Uterus (tissue), 3 donors: ENCODE measurements at regions not wholly inside any gene's neighbourhood (a gene's known extent, or its start where the extent isn't known, plus 50 kb on each side); places are given as distances from the start of the nearest gene placed in this dataset.

ENCODE experiments used
- DNase-seq, 2 donors: peaks; one replicate each; pipeline ENCODE4 v3.0.0-alpha.2; 2019 to 2020
- H3K27ac ChIP-seq, 2 donors: fragments of 200-600 bp; sonication (generic); 1 replicate in 1 of 2; 2 replicates in 1 of 2; pipeline ENCODE4 v1.5.1; 2016 to 2018
- H3K27me3 ChIP-seq, 2 donors: fragments of 200-600 bp; sonication (generic); one replicate each; pipeline ENCODE4 v1.5.1; 2018 to 2019; ENCODE audit warnings: control low read depth in 1 of 2
- H3K36me3 ChIP-seq, 2 donors: fragments of 200-600 bp; sonication (generic); one replicate each; pipeline ENCODE4 v1.5.1; 2019; ENCODE audit warnings: control low read depth in 1 of 2
- H3K4me1 ChIP-seq, 2 donors: fragments of 200-600 bp; sonication (generic); one replicate each; pipeline ENCODE4 v1.5.1; 2018 to 2019; ENCODE audit warnings: control low read depth in 1 of 2
- H3K4me3 ChIP-seq, 2 donors: fragments of 200-600 bp; sonication (generic); 1 replicate in 1 of 2; 2 replicates in 1 of 2; pipeline ENCODE4 v1.5.1; 2018 to 2019; ENCODE audit warnings: mild to moderate bottlenecking in 1 of 2
- H3K9me3 ChIP-seq, 2 donors: fragments of 200-600 bp; sonication (generic); one replicate each; pipeline ENCODE4 v1.5.1; 2019; ENCODE audit warnings: control low read depth in 1 of 2
- POLR2A ChIP-seq, 2 donors: fragments of 450-650 bp; IDR thresholded peaks; one replicate each; pipeline ENCODE4 v1.6.1; 2016; ENCODE audit warnings: antibody characterized with exemption in 2 of 2, mild to moderate bottlenecking in 1 of 2, moderate library complexity in 1 of 2
- intact Hi-C: fragments of 100-400 bp; cut with DNase I; formaldehyde crosslinking; loops from one replicate; pipeline ENCODE4 v1.15.1; 2023; ENCODE audit warnings: low total_unique reads
- TF ChIP-seq, protein P1 (sequence below), 4 experiments: fragments of 200-600 bp in 2 of 4; fragments of 450-650 bp in 2 of 4; sonication (generic) in 2 of 4; IDR thresholded peaks; one replicate each; pipeline ENCODE4 v1.5.1; 2016 to 2019; ENCODE audit warnings: antibody characterized with exemption in 4 of 4, mild to moderate bottlenecking in 2 of 4, moderate library complexity in 1 of 4
- donor health status: DM: yes; HTN: yes; CAD: no.

DNA sequence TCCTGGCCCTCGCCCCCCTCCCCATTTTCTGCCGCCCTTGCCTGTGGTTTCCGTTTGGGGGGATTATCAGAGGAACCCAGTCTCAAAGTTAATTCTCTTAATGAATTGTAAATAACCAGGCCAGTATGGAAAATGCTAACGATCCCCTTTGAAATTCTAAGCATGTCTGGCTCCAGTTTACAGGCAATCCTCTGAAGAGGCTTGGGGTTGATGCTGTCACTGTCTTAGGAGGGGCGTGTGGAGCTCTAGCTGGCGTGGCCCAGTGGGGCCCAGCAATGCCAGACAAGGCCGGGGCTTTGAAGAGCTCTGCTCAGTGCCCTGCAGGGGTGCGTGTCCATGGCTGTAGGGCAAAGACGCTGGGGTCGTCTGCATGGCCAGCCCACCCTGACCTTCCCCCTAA, 164.6 kb downstream of the CYLD start:
- no peaks in the 10 kb centered on the region for H3K36me3 ChIP-seq
- TF ChIP-seq, protein P1, sequence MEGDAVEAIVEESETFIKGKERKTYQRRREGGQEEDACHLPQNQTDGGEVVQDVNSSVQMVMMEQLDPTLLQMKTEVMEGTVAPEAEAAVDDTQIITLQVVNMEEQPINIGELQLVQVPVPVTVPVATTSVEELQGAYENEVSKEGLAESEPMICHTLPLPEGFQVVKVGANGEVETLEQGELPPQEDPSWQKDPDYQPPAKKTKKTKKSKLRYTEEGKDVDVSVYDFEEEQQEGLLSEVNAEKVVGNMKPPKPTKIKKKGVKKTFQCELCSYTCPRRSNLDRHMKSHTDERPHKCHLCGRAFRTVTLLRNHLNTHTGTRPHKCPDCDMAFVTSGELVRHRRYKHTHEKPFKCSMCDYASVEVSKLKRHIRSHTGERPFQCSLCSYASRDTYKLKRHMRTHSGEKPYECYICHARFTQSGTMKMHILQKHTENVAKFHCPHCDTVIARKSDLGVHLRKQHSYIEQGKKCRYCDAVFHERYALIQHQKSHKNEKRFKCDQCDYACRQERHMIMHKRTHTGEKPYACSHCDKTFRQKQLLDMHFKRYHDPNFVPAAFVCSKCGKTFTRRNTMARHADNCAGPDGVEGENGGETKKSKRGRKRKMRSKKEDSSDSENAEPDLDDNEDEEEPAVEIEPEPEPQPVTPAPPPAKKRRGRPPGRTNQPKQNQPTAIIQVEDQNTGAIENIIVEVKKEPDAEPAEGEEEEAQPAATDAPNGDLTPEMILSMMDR (IDR thresholded peaks at IDR 0.05), result no peak
- TF ChIP-seq POLR2A (IDR thresholded peaks at IDR 0.05), result no peak
- DNase-seq, result no peak
- no peaks in the 10 kb centered on the region for H3K9me3 ChIP-seq
- H3K4me1 ChIP-seq, result no peaks in the 10 kb centered on the region
- intact Hi-C loops, result no loop called here
- no peaks in the 10 kb centered on the region for H3K27me3 ChIP-seq
- H3K4me3 ChIP-seq, result no peak overlapping the region
- no peak overlapping the region for H3K27ac ChIP-seq

DNA sequence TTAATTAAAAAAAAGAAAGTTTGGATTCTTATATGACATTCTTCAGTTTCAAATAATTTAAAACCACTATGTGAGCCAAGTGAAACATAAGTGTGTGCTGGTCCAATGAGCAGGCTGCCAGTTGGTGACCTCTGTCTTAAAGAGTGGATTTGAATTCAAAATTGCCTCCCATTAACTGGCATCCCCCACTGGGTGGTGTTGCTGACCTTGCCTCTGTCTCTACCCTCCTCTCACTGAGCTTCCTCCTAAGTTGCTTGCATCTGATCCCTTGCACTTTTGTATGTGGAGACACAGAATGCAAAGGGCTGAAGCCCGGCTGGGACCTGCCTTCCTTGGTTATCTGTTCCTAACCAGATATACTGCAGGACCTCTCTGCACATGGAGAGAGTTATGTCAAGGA, 160.6 kb downstream of the CYLD start:
- TF ChIP-seq POLR2A (IDR thresholded peaks at IDR 0.05), result no peak
- TF ChIP-seq, protein P1 (IDR thresholded peaks at IDR 0.05), result no peak
- H3K27ac ChIP-seq, result no peak overlapping the region
- DNase-seq, result no peak
- H3K9me3 ChIP-seq, result no peaks in the 10 kb centered on the region
- H3K4me1 ChIP-seq, result no peaks in the 10 kb centered on the region
- H3K36me3 ChIP-seq, result no peaks in the 10 kb centered on the region
- intact Hi-C loops, result no loop called here
- no peak overlapping the region for H3K4me3 ChIP-seq
- H3K27me3 ChIP-seq, result no peaks in the 10 kb centered on the region

DNA sequence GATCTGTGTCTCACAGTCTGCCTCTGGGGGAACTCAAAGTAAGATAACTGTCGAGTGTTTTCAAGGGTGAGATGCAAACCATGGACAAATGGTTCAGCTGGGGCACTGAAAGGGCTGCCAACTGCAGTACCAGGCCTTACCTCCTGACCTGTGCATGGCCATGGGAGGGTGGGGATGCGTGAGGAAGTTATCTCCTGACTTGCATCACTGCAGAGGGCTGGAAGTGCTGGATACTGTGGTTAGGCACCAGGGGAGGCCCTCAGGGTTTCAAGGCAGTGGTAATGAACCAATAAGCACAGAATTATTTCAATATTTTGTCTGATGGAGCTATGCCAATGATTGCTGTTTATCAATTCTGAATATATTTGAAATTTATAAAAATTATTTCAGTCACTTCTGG, 159.2 kb downstream of the CYLD start:
- intact Hi-C loops, result no loop called here
- TF ChIP-seq POLR2A (IDR thresholded peaks at IDR 0.05), result no peak
- TF ChIP-seq, protein P1 (IDR thresholded peaks at IDR 0.05), result no peak

DNA sequence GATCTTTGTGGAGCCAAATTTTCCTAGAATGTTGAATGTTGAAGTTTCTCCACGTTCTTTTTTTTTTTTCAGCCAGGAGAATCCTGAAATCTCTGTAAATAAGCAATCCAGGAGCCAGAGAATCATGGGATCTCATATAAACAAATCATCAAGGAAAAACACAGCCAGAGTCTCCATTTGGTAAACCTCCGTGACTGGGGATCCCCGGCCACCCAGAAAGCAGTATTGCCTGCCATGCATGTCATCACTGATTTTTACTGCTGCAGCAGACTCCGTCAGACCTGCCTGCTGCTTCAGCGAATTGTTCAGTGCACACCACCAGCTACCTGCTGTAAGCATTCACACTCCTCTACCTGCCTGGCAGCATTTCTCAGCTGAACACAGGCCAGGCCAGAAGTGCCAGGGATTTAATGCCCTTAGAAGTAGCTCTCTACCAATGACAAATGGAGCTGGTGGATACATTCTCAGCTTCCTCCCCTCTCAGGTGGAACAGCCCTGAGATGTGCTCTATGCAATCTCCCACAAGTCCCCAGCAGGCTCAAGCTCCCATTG, 158.6 kb downstream of the CYLD start:
- H3K4me3 ChIP-seq, result no peak overlapping the region
- DNase-seq, result no peak
- no peak overlapping the region for H3K27ac ChIP-seq
- no peak for TF ChIP-seq POLR2A (IDR thresholded peaks at IDR 0.05)
- TF ChIP-seq, protein P1 (IDR thresholded peaks at IDR 0.05), result no peak
- intact Hi-C loops, result no loop called here
- H3K36me3 ChIP-seq, result no peaks in the 10 kb centered on the region
- H3K9me3 ChIP-seq, result no peaks in the 10 kb centered on the region
- H3K27me3 ChIP-seq, result no peaks in the 10 kb centered on the region
- no peaks in the 10 kb centered on the region for H3K4me1 ChIP-seq

More for the DNA sequence above, 159.2 kb downstream of the CYLD start:
- Histone ChIP-seq H3K27ac (no peak overlapping the region), H3K4me1 (no peaks in the 10 kb centered on the region), H3K4me3 (no peak overlapping the region), H3K27me3 (no peaks in the 10 kb centered on the region), H3K36me3 (no peaks in the 10 kb centered on the region), H3K9me3 (no peaks in the 10 kb centered on the region)
- DNase-seq, result no peak

DNA sequence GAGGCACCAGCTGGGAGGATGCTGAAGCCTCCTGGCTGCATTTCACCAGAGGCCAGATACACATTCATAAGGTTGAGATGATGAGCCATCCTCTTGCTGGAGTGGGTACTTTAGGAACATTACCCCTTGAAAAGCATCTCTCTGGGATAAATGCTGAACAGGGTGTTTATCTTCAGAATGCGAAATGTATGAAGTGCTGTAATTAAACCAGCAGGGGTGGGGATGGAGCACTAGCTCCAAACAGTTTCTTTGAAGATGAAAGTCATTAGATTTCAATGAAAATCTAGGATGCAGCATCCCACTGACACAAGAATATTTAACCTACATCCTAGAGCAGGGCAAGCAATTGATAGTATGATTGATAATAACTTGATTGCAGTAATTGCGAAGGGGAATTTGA, 158.1 kb downstream of the CYLD start:
- Histone ChIP-seq H3K9me3 (no peaks in the 10 kb centered on the region), H3K36me3 (no peaks in the 10 kb centered on the region), H3K27ac (no peak overlapping the region), H3K4me3 (no peak overlapping the region), H3K4me1 (no peaks in the 10 kb centered on the region), H3K27me3 (no peaks in the 10 kb centered on the region)
- intact Hi-C loops, result no loop called here
- DNase-seq, result no peak
- TF ChIP-seq POLR2A (IDR thresholded peaks at IDR 0.05), result no peak
- TF ChIP-seq, protein P1 (IDR thresholded peaks at IDR 0.05), result no peak
